HepG2 (cell line): ENCODE measurements at regions not wholly inside any gene's neighbourhood (a gene's known extent, or its start where the extent isn't known, plus 50 kb on each side); places are given as distances from the start of the nearest gene placed in this dataset.

ENCODE experiments used
- ATAC-seq: fragments of 200-7000 bp; cut with Tn5 transposase; 3 replicates; pipeline ENCODE4 v1.9.1; 2020; ENCODE audit warnings: mild to moderate bottlenecking, moderate library complexity
- BruUV-seq: library from RNA; stranded (reverse); fragments of 400-500 nt; replicated peaks from 2 replicates; lab custom pipeline; 2021; lab: Mats Ljungman, UMichigan
- CTCF ChIA-PET: fragments of 300-600 bp; formaldehyde crosslinking; extraction: SDS; loops from one replicate; lab custom pipeline; 2021; ENCODE audit warnings: low total read pairs, inconsistent platforms, low intra/inter-chr PET ratio; lab: Yijun Ruan, JAX
- POLR2A ChIA-PET: fragments of 350-600 bp; sonication (Branson Sonifier 250); formaldehyde crosslinking; loops from one replicate; lab custom pipeline; 2020; ENCODE audit warnings: antibody characterized with exemption, inconsistent platforms; lab: Yijun Ruan, JAX
- DNase-seq: peaks from one replicate; pipeline ENCODE4 v3.0.0-alpha.2; 2015; ENCODE audit warnings: low spot score
- FAIRE-seq: peaks from 3 replicates; lab custom pipeline; 2011; peaks lifted over from hg19 to GRCh38; lab: Jason Lieb, UNC
- H2AFZ ChIP-seq: one replicate; pipeline ENCODE4 v1.6.1; 2011; ENCODE audit warnings: low read length, inconsistent platforms
- H3K27ac ChIP-seq: fragments of 300-600 bp; 3 replicates; pipeline ENCODE4 v1.8.0; 2011; ENCODE audit warnings: mixed run types, mild to moderate bottlenecking, mixed read lengths, low read length, inconsistent platforms; ENCODE audit not compliant: insufficient read depth; ENCODE audit errors: extremely low read length
- H3K27me3 ChIP-seq, 2 experiments: fragments of 200-600 bp in 1 of 2; 2 replicates in 1 of 2; 3 replicates in 1 of 2; pipeline versions ENCODE4 v1.6.0 to v1.8.0; 2011; ENCODE audit warnings: low read length in 2 of 2, mild to moderate bottlenecking in 2 of 2, moderate library complexity in 2 of 2, inconsistent platforms in 1 of 2; ENCODE audit not compliant: insufficient read depth in 2 of 2, control insufficient read depth in 1 of 2
- H3K36me3 ChIP-seq, 2 experiments: fragments of 200-600 bp in 1 of 2; replicated peaks in 1 of 2; 2 replicates in 1 of 2; 3 replicates in 1 of 2; pipeline versions ENCODE4 v1.5.1 to v1.8.0; 2011; ENCODE audit warnings: low read length in 2 of 2, inconsistent platforms in 1 of 2; ENCODE audit not compliant: insufficient read depth in 2 of 2, control insufficient read depth in 1 of 2
- H3K4me1 ChIP-seq: 2 replicates; pipeline ENCODE4 v1.5.1; 2012; ENCODE audit warnings: low read length, inconsistent platforms; ENCODE audit not compliant: insufficient read depth
- H3K4me2 ChIP-seq: 2 replicates; pipeline ENCODE4 v1.6.0; 2011; ENCODE audit warnings: low read depth, low read length, inconsistent platforms
- H3K4me3 ChIP-seq, 3 experiments: fragments of 200-600 bp in 1 of 3; sonication (generic), shearing (Covaris generic) in 1 of 3; replicated peaks in 1 of 3; 2 replicates each; pipeline ENCODE4 v1.5.1; 2011 to 2016; ENCODE audit warnings: low read length in 3 of 3, inconsistent platforms in 2 of 3, low read depth in 2 of 3, mild to moderate bottlenecking in 2 of 3, control low read depth in 1 of 3, mixed read lengths in 1 of 3; ENCODE audit not compliant: insufficient read depth in 1 of 3
- H3K79me2 ChIP-seq: one replicate; pipeline ENCODE4 v1.6.1; 2011; ENCODE audit warnings: low read length, inconsistent platforms; ENCODE audit not compliant: insufficient read depth
- H3K9ac ChIP-seq: 2 replicates; pipeline ENCODE4 v1.6.0; 2011; ENCODE audit warnings: mild to moderate bottlenecking, low read depth, low read length, inconsistent platforms; ENCODE audit not compliant: insufficient read depth
- H3K9me3 ChIP-seq: 2 replicates; pipeline ENCODE4 v1.5.1; 2012; ENCODE audit warnings: mild to moderate bottlenecking, low read length
- H4K20me1 ChIP-seq: 2 replicates; pipeline ENCODE4 v1.6.0; 2011; ENCODE audit warnings: inconsistent platforms, mild to moderate bottlenecking, low read length, moderate library complexity; ENCODE audit not compliant: insufficient read depth
- CBFB ChIP-seq: sonication (generic); formaldehyde crosslinking; IDR thresholded peaks from 2 replicates; pipeline ENCODE4 v1.4.0; 2020; ENCODE audit warnings: missing genetic modification reagents
- IRF2 ChIP-seq: IDR thresholded peaks from 2 replicates; pipeline ENCODE4 v1.6.1; 2018; ENCODE audit warnings: missing genetic modification reagents, missing compliant biosample characterization
- KDM5B ChIP-seq: sonication (generic); formaldehyde crosslinking; IDR thresholded peaks from 2 replicates; pipeline ENCODE4 v1.4.0; 2020; ENCODE audit warnings: missing genetic modification reagents, mild to moderate bottlenecking, borderline replicate concordance
- KMT2B ChIP-seq: IDR thresholded peaks from 2 replicates; pipeline ENCODE4 v1.6.1; 2016; ENCODE audit warnings: missing genetic modification reagents, missing compliant biosample characterization
- LCORL ChIP-seq, 2 experiments: fragments of 450-650 bp in 1 of 2; sonication (generic) in 1 of 2; formaldehyde crosslinking in 1 of 2; IDR thresholded peaks; 2 replicates each; pipeline versions ENCODE4 v1.5.0 to v1.6.1; 2017 to 2020; ENCODE audit warnings: antibody characterized with exemption in 1 of 2, missing genetic modification reagents in 1 of 2
- NR2F2 ChIP-seq: IDR thresholded peaks from 2 replicates; pipeline ENCODE4 v1.6.1; 2012; ENCODE audit warnings: low read depth, inconsistent platforms, borderline replicate concordance
- RAD51 ChIP-seq: fragments of 450-650 bp; IDR thresholded peaks from 2 replicates; pipeline ENCODE4 v1.6.1; 2016; ENCODE audit warnings: borderline replicate concordance
- SMARCE1 ChIP-seq: fragments of 450-650 bp; IDR thresholded peaks from 2 replicates; pipeline ENCODE4 v1.6.1; 2017; ENCODE audit warnings: borderline replicate concordance
- SP4 ChIP-seq: sonication (generic); formaldehyde crosslinking; IDR thresholded peaks from 2 replicates; pipeline ENCODE4 v1.8.1; 2023; ENCODE audit warnings: mild to moderate bottlenecking, missing genetic modification reagents
- ZMAT3 ChIP-seq: sonication (generic); formaldehyde crosslinking; conservative IDR thresholded peaks from 2 replicates; pipeline ENCODE4 v1.7.0; 2021; ENCODE audit warnings: missing genetic modification reagents
- ZNF143 ChIP-seq: sonication (generic); formaldehyde crosslinking; IDR thresholded peaks from 2 replicates; pipeline ENCODE4 v1.4.0; 2020; ENCODE audit warnings: missing genetic modification reagents
- ZNF282 ChIP-seq: fragments of 450-650 bp; IDR thresholded peaks from 2 replicates; pipeline ENCODE4 v1.6.1; 2018; ENCODE audit not compliant: partially characterized antibody
- ZNF557 ChIP-seq: sonication (generic); formaldehyde crosslinking; IDR thresholded peaks from 2 replicates; pipeline ENCODE4 v1.4.0; 2020; ENCODE audit warnings: missing genetic modification reagents
- ZNF614 ChIP-seq: IDR thresholded peaks from 2 replicates; pipeline ENCODE4 v1.6.1; 2018; ENCODE audit warnings: missing biosample characterization, missing genetic modification reagents, inconsistent platforms, borderline replicate concordance
- WGBS: methylation state at CpG from one replicate; pipeline ENCODE4 v1.1.6; 2017; ENCODE audit warnings: low lambda C conversion rate; 5-methylcytosine and 5-hydroxymethylcytosine counted together
- in situ Hi-C: cut with HindIII; loops from 2 replicates; pipeline ENCODE4 v1.10.0; 2017; ENCODE audit warnings: low pct_unique_long_range_greater_than_20kb; ENCODE audit not compliant: extremely low pct_ligation_motif_present
- intact Hi-C: fragments of 100-400 bp; cut with micrococcal nuclease; formaldehyde crosslinking; loops from one replicate; pipeline ENCODE4 v1.10.0; 2022; ENCODE audit not compliant: unreplicated experiment
- TF ChIP-seq, protein P1 (sequence below): sonication (generic); formaldehyde crosslinking; IDR thresholded peaks from 2 replicates; pipeline ENCODE4 v1.4.0; 2020; ENCODE audit warnings: missing genetic modification reagents

DNA sequence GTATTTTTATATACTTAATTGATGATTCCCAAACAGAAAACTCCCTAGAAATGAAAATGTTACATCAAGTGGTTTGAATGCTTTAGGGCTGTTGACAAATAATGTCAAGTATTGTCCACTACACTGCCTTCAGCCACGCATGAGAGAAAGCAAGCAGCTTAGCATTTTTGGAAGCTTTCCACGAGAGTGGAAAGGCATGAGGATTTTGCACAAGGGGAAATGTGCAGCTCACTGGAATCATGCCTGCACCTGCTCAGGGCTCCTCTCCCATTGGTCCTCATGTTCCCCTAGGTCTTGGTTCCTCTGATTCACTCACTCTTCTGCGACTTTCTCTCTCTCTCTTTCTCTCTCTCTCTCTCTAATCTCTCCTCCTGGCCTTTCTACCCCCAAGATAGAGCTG is 439.5 kb upstream of the CDH4 start:
- no peaks in the 10 kb centered on the region for H3K4me1 ChIP-seq
- no peak for FAIRE-seq
- in situ Hi-C loops, result no loop called here
- no peak overlapping the region for H3K9ac ChIP-seq
- WGBS, result 9% methylated on average over 3 of the region's 3 CpGs
- ChIA-PET POLR2A (no interaction called here), CTCF (no interaction called here)
- H3K4me3 ChIP-seq, result no peak overlapping the region
- no peaks in the 10 kb centered on the region for H3K79me2 ChIP-seq
- intact Hi-C loops, result no loop called here
- no peaks in the 10 kb centered on the region for H4K20me1 ChIP-seq
- no peak for TF ChIP-seq ZNF614 (CRISPR knock-in tag)
- TF ChIP-seq ZNF143, result no peak
- TF ChIP-seq, protein P1, sequence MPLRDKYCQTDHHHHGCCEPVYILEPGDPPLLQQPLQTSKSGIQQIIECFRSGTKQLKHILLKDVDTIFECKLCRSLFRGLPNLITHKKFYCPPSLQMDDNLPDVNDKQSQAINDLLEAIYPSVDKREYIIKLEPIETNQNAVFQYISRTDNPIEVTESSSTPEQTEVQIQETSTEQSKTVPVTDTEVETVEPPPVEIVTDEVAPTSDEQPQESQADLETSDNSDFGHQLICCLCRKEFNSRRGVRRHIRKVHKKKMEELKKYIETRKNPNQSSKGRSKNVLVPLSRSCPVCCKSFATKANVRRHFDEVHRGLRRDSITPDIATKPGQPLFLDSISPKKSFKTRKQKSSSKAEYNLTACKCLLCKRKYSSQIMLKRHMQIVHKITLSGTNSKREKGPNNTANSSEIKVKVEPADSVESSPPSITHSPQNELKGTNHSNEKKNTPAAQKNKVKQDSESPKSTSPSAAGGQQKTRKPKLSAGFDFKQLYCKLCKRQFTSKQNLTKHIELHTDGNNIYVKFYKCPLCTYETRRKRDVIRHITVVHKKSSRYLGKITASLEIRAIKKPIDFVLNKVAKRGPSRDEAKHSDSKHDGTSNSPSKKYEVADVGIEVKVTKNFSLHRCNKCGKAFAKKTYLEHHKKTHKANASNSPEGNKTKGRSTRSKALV, result no peak
- no peak for TF ChIP-seq LCORL (IDR thresholded peaks at IDR 0.05)
- TF ChIP-seq LCORL (CRISPR knock-in tag; IDR thresholded peaks at IDR 0.05), result no peak
- TF ChIP-seq ZMAT3, result no peak
- TF ChIP-seq IRF2, result no peak
- TF ChIP-seq ZNF282, result no peak
- TF ChIP-seq NR2F2, result no peak
- TF ChIP-seq ZNF557 (CRISPR knock-in tag), result no peak
- TF ChIP-seq SP4 (CRISPR knock-in tag), result no peak
- TF ChIP-seq KDM5B, result no peak
- TF ChIP-seq SMARCE1, result no peak
- TF ChIP-seq RAD51, result no peak
- TF ChIP-seq CBFB (CRISPR knock-in tag), result no peak
- TF ChIP-seq KMT2B (CRISPR knock-in tag), result no peak
- H3K9me3 ChIP-seq, result peaks cover 71% of the 10 kb centered on the region
- no TSS peak for BruUV-seq
- H3K36me3 ChIP-seq, result no peaks in the 10 kb centered on the region
- ATAC-seq, result no peak
- no peak overlapping the region for H3K4me2 ChIP-seq
- no peak for DNase-seq
- H2AFZ ChIP-seq, result no peak overlapping the region
- H3K27me3 ChIP-seq, result no peaks in the 10 kb centered on the region
- H3K27ac ChIP-seq, result no peak overlapping the region
